Type B pancreatic cell (in vitro differentiated cells): ENCODE measurements at regions not wholly inside any gene's neighbourhood (a gene's known extent, or its start where the extent isn't known, plus 50 kb on each side); places are given as distances from the start of the nearest gene placed in this dataset.

Experiments
- DNase-seq: peaks from one replicate; pipeline ENCODE4 v3.0.0; 2021; ENCODE audit warnings: mixed read lengths; ENCODE audit not compliant: unreplicated experiment; ENCODE audit errors: extremely low spot score
- H3K27ac Mint-ChIP-seq: 2 replicates; pipeline ENCODE4 v1.8.0; 2021; ENCODE audit warnings: mild to moderate bottlenecking, mixed read lengths
- H3K27me3 Mint-ChIP-seq: 2 replicates; pipeline ENCODE4 v1.8.0; 2021; ENCODE audit warnings: mixed read lengths
- H3K36me3 Mint-ChIP-seq: 2 replicates; pipeline ENCODE4 v1.8.0; 2021; ENCODE audit warnings: mixed read lengths
- H3K4me1 Mint-ChIP-seq: one replicate; pipeline ENCODE4 v1.8.0; 2021; ENCODE audit warnings: mixed read lengths; ENCODE audit not compliant: unreplicated experiment
- H3K4me3 Mint-ChIP-seq: 2 replicates; pipeline ENCODE4 v1.8.0; 2021; ENCODE audit warnings: mild to moderate bottlenecking, mixed read lengths
- H3K9me3 Mint-ChIP-seq: 2 replicates; pipeline ENCODE4 v1.8.0; 2021; ENCODE audit warnings: mixed read lengths
- TF ChIP-seq, protein P1 (sequence below): fragments of 200-600 bp; sonication (generic); conservative IDR thresholded peaks from 2 replicates; pipeline ENCODE4 v1.5.0; 2021; ENCODE audit warnings: antibody characterized with exemption, mild to moderate bottlenecking

GRCh38 chr4:176611381-176611780 is 181.3 kb downstream of the VEGFC start:
- no peaks in the 10 kb centered on the region for H3K9me3 Mint-ChIP-seq

DNA sequence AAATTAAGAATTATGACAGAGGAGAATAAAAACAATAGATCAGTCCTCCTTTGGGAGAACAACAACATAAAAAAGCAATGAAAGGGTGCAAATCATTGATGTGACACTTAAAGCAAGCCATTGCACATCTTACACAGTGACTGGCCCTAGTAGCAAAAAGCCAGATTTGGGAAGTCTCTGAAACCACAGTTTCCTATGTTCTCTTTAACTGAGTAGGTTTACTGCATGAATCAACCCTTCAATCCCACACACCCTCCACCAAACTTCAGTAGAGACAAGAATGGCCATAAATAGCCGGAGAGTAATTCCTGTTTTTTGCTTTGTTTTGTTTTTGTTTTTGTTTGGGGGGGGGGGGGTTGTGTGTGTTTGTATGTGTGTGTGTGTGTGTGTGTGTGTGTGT is 180.8 kb downstream of the VEGFC start:
- Mint-ChIP-seq H3K4me3 (no peak overlapping the region), H3K4me1 (no peaks in the 10 kb centered on the region)

More at GRCh38 chr4:176611381-176611780, 181.3 kb downstream of the VEGFC start:
- TF ChIP-seq, protein P1, sequence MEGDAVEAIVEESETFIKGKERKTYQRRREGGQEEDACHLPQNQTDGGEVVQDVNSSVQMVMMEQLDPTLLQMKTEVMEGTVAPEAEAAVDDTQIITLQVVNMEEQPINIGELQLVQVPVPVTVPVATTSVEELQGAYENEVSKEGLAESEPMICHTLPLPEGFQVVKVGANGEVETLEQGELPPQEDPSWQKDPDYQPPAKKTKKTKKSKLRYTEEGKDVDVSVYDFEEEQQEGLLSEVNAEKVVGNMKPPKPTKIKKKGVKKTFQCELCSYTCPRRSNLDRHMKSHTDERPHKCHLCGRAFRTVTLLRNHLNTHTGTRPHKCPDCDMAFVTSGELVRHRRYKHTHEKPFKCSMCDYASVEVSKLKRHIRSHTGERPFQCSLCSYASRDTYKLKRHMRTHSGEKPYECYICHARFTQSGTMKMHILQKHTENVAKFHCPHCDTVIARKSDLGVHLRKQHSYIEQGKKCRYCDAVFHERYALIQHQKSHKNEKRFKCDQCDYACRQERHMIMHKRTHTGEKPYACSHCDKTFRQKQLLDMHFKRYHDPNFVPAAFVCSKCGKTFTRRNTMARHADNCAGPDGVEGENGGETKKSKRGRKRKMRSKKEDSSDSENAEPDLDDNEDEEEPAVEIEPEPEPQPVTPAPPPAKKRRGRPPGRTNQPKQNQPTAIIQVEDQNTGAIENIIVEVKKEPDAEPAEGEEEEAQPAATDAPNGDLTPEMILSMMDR, result no peak
- no peaks in the 10 kb centered on the region for H3K4me1 Mint-ChIP-seq
- H3K4me3 Mint-ChIP-seq, result no peak overlapping the region
- H3K36me3 Mint-ChIP-seq, result no peaks in the 10 kb centered on the region
- peaks cover 60% of the 10 kb centered on the region for H3K27me3 Mint-ChIP-seq
- no peak overlapping the region for H3K27ac Mint-ChIP-seq
- no peak for DNase-seq

GRCh38 chr4:176614793-176615192 is 177.9 kb downstream of the VEGFC start:
- TF ChIP-seq, protein P1, result no peak
- H3K27me3 Mint-ChIP-seq, result peaks cover 60% of the 10 kb centered on the region
- H3K4me3 Mint-ChIP-seq, result no peak overlapping the region
- no peak for DNase-seq
- H3K27ac Mint-ChIP-seq, result no peak overlapping the region
- H3K9me3 Mint-ChIP-seq, result no peaks in the 10 kb centered on the region
- H3K4me1 Mint-ChIP-seq, result no peaks in the 10 kb centered on the region
- H3K36me3 Mint-ChIP-seq, result no peaks in the 10 kb centered on the region

More for the DNA sequence above, 180.8 kb downstream of the VEGFC start:
- Mint-ChIP-seq H3K9me3 (no peaks in the 10 kb centered on the region), H3K27ac (no peak overlapping the region), H3K27me3 (peaks cover 57% of the 10 kb centered on the region), H3K36me3 (no peaks in the 10 kb centered on the region)
- no peak for DNase-seq
- TF ChIP-seq, protein P1, result no peak

- H3K9me3 Mint-ChIP-seq, result no peaks in the 10 kb centered on the region
- no peaks in the 10 kb centered on the region for H3K36me3 Mint-ChIP-seq
- no peak for DNase-seq
- H3K4me3 Mint-ChIP-seq, result no peak overlapping the region
- no peaks in the 10 kb centered on the region for H3K4me1 Mint-ChIP-seq
- no peak overlapping the region for H3K27ac Mint-ChIP-seq
- TF ChIP-seq, protein P1, result no peak
- peaks cover 61% of the 10 kb centered on the region for H3K27me3 Mint-ChIP-seq
These were observed 176.6 kb downstream of the VEGFC start for GRCh38 chr4:176616151-176616550.

DNA sequence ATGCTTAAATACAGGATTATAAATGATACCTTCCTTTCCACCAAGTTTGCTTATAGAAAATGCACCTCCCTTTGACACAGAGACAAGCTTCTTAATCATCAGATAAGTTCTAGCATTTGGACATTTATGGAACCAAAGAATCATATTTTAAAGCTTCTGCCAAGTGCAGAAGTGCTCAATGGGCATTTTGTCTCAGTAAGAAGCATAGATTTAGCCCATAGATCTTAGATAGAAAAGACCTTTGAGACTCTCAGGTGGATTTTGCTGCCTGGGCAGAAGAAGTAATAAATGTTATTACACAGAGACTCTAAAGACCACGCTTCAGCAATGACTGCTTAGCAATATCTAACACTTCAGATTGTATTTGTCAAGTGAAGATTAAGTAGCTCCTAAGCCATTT is 174.6 kb downstream of the VEGFC start:
- H3K4me3 Mint-ChIP-seq, result no peak overlapping the region
- no peak overlapping the region for H3K27ac Mint-ChIP-seq
- no peaks in the 10 kb centered on the region for H3K9me3 Mint-ChIP-seq
- no peaks in the 10 kb centered on the region for H3K4me1 Mint-ChIP-seq
- DNase-seq, result no peak
- H3K27me3 Mint-ChIP-seq, result peaks cover 63% of the 10 kb centered on the region
- TF ChIP-seq, protein P1, result no peak
- no peaks in the 10 kb centered on the region for H3K36me3 Mint-ChIP-seq

DNA sequence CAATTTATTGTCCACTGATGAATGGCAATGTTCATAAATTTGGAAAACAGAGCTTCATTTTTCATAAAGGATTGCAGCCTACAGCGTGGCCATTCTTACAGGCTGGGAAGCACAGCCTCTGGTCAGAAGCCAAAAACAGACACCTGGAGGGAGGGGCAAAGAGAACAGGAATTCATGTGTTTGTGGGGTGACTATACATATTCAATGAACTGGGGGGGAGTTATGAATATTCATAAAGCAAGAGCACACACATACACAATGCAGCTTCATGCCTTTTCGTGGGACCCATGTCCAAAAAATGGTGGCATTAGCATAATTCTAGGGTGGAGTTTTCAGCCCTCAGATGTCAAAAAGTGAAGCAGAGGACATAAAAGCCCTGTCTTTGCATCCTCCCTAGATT is 173.3 kb downstream of the VEGFC start:
- DNase-seq, result no peak
- Mint-ChIP-seq H3K27me3 (peaks cover 54% of the 10 kb centered on the region), H3K27ac (no peak overlapping the region), H3K4me3 (no peak overlapping the region), H3K36me3 (no peaks in the 10 kb centered on the region), H3K4me1 (no peaks in the 10 kb centered on the region), H3K9me3 (no peaks in the 10 kb centered on the region)
- TF ChIP-seq, protein P1, result no peak
